Breast epithelium (tissue), 4 donors: ENCODE measurements at regions not wholly inside any gene's neighbourhood (a gene's known extent, or its start where the extent isn't known, plus 50 kb on each side); places are given as distances from the start of the nearest gene placed in this dataset.
"Not testable (repeated sequence)": the region's sequence is repeated elsewhere in the genome, so short reads cannot be mapped to it uniquely, and the experiment has no call there.

ENCODE experiments used
- DNase-seq, 2 donors: peaks; one replicate each; pipeline ENCODE4 v3.0.0-alpha.2; 2019; ENCODE audit warnings: low spot score in 2 of 2
- H3K27ac ChIP-seq, 2 donors: fragments of 200-600 bp; sonication (generic) in 1 of 2; one replicate each; pipeline ENCODE4 v1.5.1; 2016 to 2019; ENCODE audit warnings: mild to moderate bottlenecking in 1 of 2
- H3K27me3 ChIP-seq, 2 donors: fragments of 200-600 bp; sonication (generic) in 1 of 2; one replicate each; pipeline versions ENCODE4 v1.5.1 to v1.6.0; 2017 to 2019; ENCODE audit warnings: control low read depth in 1 of 2, mild to moderate bottlenecking in 1 of 2
- H3K36me3 ChIP-seq: fragments of 200-600 bp; one replicate; pipeline ENCODE4 v1.5.1; 2019
- H3K4me1 ChIP-seq, 2 donors: fragments of 200-600 bp; sonication (generic); one replicate each; pipeline ENCODE4 v1.5.1; 2016 to 2019; ENCODE audit warnings: control low read depth in 1 of 2
- H3K4me3 ChIP-seq, 3 donors: fragments of 200-600 bp; sonication (generic); 1 replicate in 2 of 3; 2 replicates in 1 of 3; pipeline ENCODE4 v1.5.1; 2016 to 2019; ENCODE audit warnings: mild to moderate bottlenecking in 3 of 3, moderate library complexity in 2 of 3
- H3K9me3 ChIP-seq, 2 donors: fragments of 200-600 bp; sonication (generic) in 1 of 2; one replicate each; pipeline ENCODE4 v1.5.1; 2016 to 2019; ENCODE audit warnings: control low read depth in 1 of 2
- intact Hi-C: fragments of 100-400 bp; cut with DNase I; formaldehyde crosslinking; loops from one replicate; pipeline ENCODE4 v1.15.1; 2023; ENCODE audit warnings: low total_unique reads

- H3K27me3 ChIP-seq, DNase-seq, H3K4me3 ChIP-seq, H3K9me3 ChIP-seq, H3K36me3 ChIP-seq, intact Hi-C loops, H3K4me1 ChIP-seq, H3K27ac ChIP-seq: not testable (repeated sequence)
Measured at GRCh38 chr2:111503844-111504570, 380.0 kb downstream of the ANAPC1 start.

- intact Hi-C loops, DNase-seq, H3K4me1 ChIP-seq, H3K9me3 ChIP-seq, H3K27ac ChIP-seq, H3K36me3 ChIP-seq, H3K4me3 ChIP-seq, H3K27me3 ChIP-seq: not testable (repeated sequence)
Measured at GRCh38 chr2:111504571-111504942, 379.4 kb downstream of the ANAPC1 start.

GRCh38 chr2:111505267-111505666, 378.7 kb downstream of the ANAPC1 start:
- H3K4me1 ChIP-seq, H3K4me3 ChIP-seq, DNase-seq, H3K9me3 ChIP-seq, intact Hi-C loops, H3K27ac ChIP-seq, H3K27me3 ChIP-seq, H3K36me3 ChIP-seq: not testable (repeated sequence)

GRCh38 chr2:111506936-111507335, 377.1 kb downstream of the ANAPC1 start:
- not testable (repeated sequence) for H3K36me3 ChIP-seq

GRCh38 chr2:111509225-111509869, 374.6 kb downstream of the ANAPC1 start:
- DNase-seq, intact Hi-C loops, H3K36me3 ChIP-seq, H3K9me3 ChIP-seq, H3K4me3 ChIP-seq, H3K27ac ChIP-seq, H3K4me1 ChIP-seq, H3K27me3 ChIP-seq: not testable (repeated sequence)

More at GRCh38 chr2:111506936-111507335, 377.1 kb downstream of the ANAPC1 start:
- H3K27ac ChIP-seq, H3K27me3 ChIP-seq, DNase-seq, intact Hi-C loops, H3K9me3 ChIP-seq, H3K4me1 ChIP-seq, H3K4me3 ChIP-seq: not testable (repeated sequence)

GRCh38 chr2:111510384-111510783, 373.6 kb downstream of the ANAPC1 start:
- H3K27me3 ChIP-seq, intact Hi-C loops: not testable (repeated sequence)

GRCh38 chr2:111511062-111511461, 372.9 kb downstream of the ANAPC1 start:
- H3K4me1 ChIP-seq, DNase-seq, H3K27ac ChIP-seq, H3K36me3 ChIP-seq, H3K4me3 ChIP-seq, H3K27me3 ChIP-seq, H3K9me3 ChIP-seq, intact Hi-C loops: not testable (repeated sequence)

More at GRCh38 chr2:111510384-111510783, 373.6 kb downstream of the ANAPC1 start:
- DNase-seq, H3K4me1 ChIP-seq, H3K4me3 ChIP-seq, H3K27ac ChIP-seq, H3K36me3 ChIP-seq, H3K9me3 ChIP-seq: not testable (repeated sequence)

GRCh38 chr2:111512378-111512777, 371.6 kb downstream of the ANAPC1 start:
- H3K27me3 ChIP-seq, H3K9me3 ChIP-seq, H3K4me3 ChIP-seq, H3K36me3 ChIP-seq, intact Hi-C loops, H3K4me1 ChIP-seq: not testable (repeated sequence)
- peak in 1 of 2 donors; percentile 27 for DNase-seq
- H3K27ac ChIP-seq = peak overlapping the region; percentile 52 to 64

- H3K27ac ChIP-seq, H3K27me3 ChIP-seq, H3K36me3 ChIP-seq, H3K9me3 ChIP-seq, H3K4me1 ChIP-seq, intact Hi-C loops, DNase-seq, H3K4me3 ChIP-seq: not testable (repeated sequence)
Measured at GRCh38 chr2:111514138-111514537, 369.9 kb downstream of the ANAPC1 start.

GRCh38 chr2:111517050-111517720, 366.8 kb downstream of the ANAPC1 start:
- H3K4me1 ChIP-seq, H3K27me3 ChIP-seq, H3K9me3 ChIP-seq, H3K36me3 ChIP-seq, H3K4me3 ChIP-seq, intact Hi-C loops, DNase-seq, H3K27ac ChIP-seq: not testable (repeated sequence)

- H3K36me3 ChIP-seq, intact Hi-C loops, DNase-seq, H3K4me1 ChIP-seq, H3K27ac ChIP-seq, H3K9me3 ChIP-seq, H3K27me3 ChIP-seq, H3K4me3 ChIP-seq: not testable (repeated sequence)
Measured at GRCh38 chr2:111517721-111518053, 366.3 kb downstream of the ANAPC1 start.
